Heart left ventricle (tissue), 16 donors: ENCODE measurements at regions not wholly inside any gene's neighbourhood (a gene's known extent, or its start where the extent isn't known, plus 50 kb on each side); places are given as distances from the start of the nearest gene placed in this dataset.

Experiments used
- ATAC-seq, 4 donors: fragments of 200-7000 bp; cut with Tn5 transposase; one replicate each; pipeline ENCODE4 v1.9.1; 2020 to 2022; ENCODE audit warnings: moderate library complexity in 4 of 4, mild to moderate bottlenecking in 3 of 4, moderate number of reproducible peaks in 1 of 4
- DNase-seq, 5 donors: peaks; one replicate each; pipeline ENCODE4 v3.0.0-alpha.2; 2020
- H3K27ac ChIP-seq, 12 donors: fragments of 200-600 bp; sonication (generic) in 4 of 12; one replicate each; pipeline versions ENCODE4 v1.5.0 to v1.8.0; 2016 to 2022; ENCODE audit warnings: mild to moderate bottlenecking in 2 of 12
- H3K27me3 ChIP-seq, 9 donors: fragments of 200-600 bp; sonication (generic) in 2 of 9; one replicate each; pipeline versions ENCODE4 v1.5.1 to v1.8.0; 2016 to 2022; ENCODE audit warnings: mild to moderate bottlenecking in 3 of 9
- H3K36me3 ChIP-seq, 9 donors: fragments of 200-600 bp; sonication (generic) in 2 of 9; one replicate each; pipeline versions ENCODE4 v1.5.0 to v1.8.0; 2018 to 2022; ENCODE audit warnings: mild to moderate bottlenecking in 2 of 9
- H3K4me1 ChIP-seq, 12 donors: fragments of 200-600 bp; sonication (generic) in 4 of 12; one replicate each; pipeline versions ENCODE4 v1.5.0 to v1.8.0; 2016 to 2022; ENCODE audit warnings: mild to moderate bottlenecking in 3 of 12
- H3K4me3 ChIP-seq, 12 donors: fragments of 200-600 bp; sonication (generic) in 4 of 12; one replicate each; pipeline versions ENCODE4 v1.5.0 to v1.8.0; 2017 to 2022; ENCODE audit warnings: mild to moderate bottlenecking in 9 of 12, moderate library complexity in 4 of 12
- H3K9me3 ChIP-seq, 12 donors: fragments of 200-600 bp; sonication (generic) in 4 of 12; one replicate each; pipeline versions ENCODE4 v1.5.0 to v1.8.0; 2016 to 2022; ENCODE audit warnings: mild to moderate bottlenecking in 1 of 12
- CTCF ChIP-seq, 12 donors: fragments of 200-600 bp; sonication (generic) in 4 of 12; IDR thresholded peaks; one replicate each; pipeline versions ENCODE4 v1.5.0 to v1.8.0; 2018 to 2022; ENCODE audit warnings: antibody characterized with exemption in 12 of 12, mild to moderate bottlenecking in 5 of 12
- POLR2A ChIP-seq, 2 donors: fragments of 450-650 bp; IDR thresholded peaks; one replicate each; pipeline ENCODE4 v1.6.1; 2017; ENCODE audit warnings: antibody characterized with exemption in 2 of 2, mild to moderate bottlenecking in 2 of 2, moderate library complexity in 2 of 2
- WGBS, 4 donors: extraction: QIAGEN DNeasy Blood & Tissue Kit in 2 of 4; methylation state at CpG; one replicate each; pipeline versions ENCODE4 v1.1.5 to v1.1.7; 2013 to 2018; 5-methylcytosine and 5-hydroxymethylcytosine counted together
- intact Hi-C, 10 donors: fragments of 100-400 bp; cut with DNase I; formaldehyde crosslinking; loops; one replicate each; pipeline versions ENCODE4 v1.11.1 to v1.14.2; 2022
- donor health status: ischemic (EF 13 %, LVEDD 7.1; RV severe dilation, severe dysfunction).
- donor health status: healthy with polysubstance abuse.
- donor health status: DM: no; HTN: yes; CAD: no.
- donor health status: DM: no; HTN: no; CAD: no.
- donor health status: ischemic (EF 25% LVEDD 6.9; RV normal size, moderate dysfunction).
- donor health status: ischemic (EF 25% LVEDD 5.7; RV mildly dilated, moderate dysfunction).
- donor health status: healthy.
- donor health status: DM: yes; HTN: yes; CAD: no.
- donor health status: ischemic (EF 35%, LVEDD 5.7; RV mildly dilated, moderate dysfunction).
- donor health status: nonischemic (EF 11% LVEDD 7.7; RV severe dilation, severe dysfunction).
- donor health status: DM: yes; HTN: yes; CAD: no.
- donor health status: PGD.
- donor health status: ischemic (EF 29% LVEDD 5.4; RV normal size, mild dysfunction).
- donor health status: nonischemic (EF 23%, LVEDD 6.1; RV moderate dilation, normal function).

GRCh38 chr2:65737452-65738011 lies 305.1 kb upstream of the SPRED2 start:
- 88 to 96% (median 91%) methylated on average over 4 of the region's 4 CpGs for WGBS, 4 donors

GRCh38 chr2:65731476-65731875 lies 299.1 kb upstream of the SPRED2 start:
- DNase-seq (no peak), ATAC-seq (no peak)
- intact Hi-C loops, result no loop called here
- Histone ChIP-seq H3K4me1 (no peaks in the 10 kb centered on the region), H3K4me3 (no peak overlapping the region), H3K27ac (no peak overlapping the region), H3K36me3 (no peaks in the 10 kb centered on the region), H3K27me3 (peaks cover 0 to 8% (median 0%) of the 10 kb centered on the region in 9 donors), H3K9me3 (no peaks in the 10 kb centered on the region)
- no peak for TF ChIP-seq POLR2A (IDR thresholded peaks at IDR 0.05)
- TF ChIP-seq CTCF (IDR thresholded peaks at IDR 0.05), result no peak
- 89 to 90% (median 89%) methylated on average over 12 of the region's 12 CpGs for WGBS, 4 donors

More at GRCh38 chr2:65737452-65738011, 305.1 kb upstream of the SPRED2 start:
- peaks cover 0 to 11% (median 0%) of the 10 kb centered on the region in 9 donors for H3K27me3 ChIP-seq
- no peaks in the 10 kb centered on the region for H3K9me3 ChIP-seq
- DNase-seq (no peak), ATAC-seq (no peak)
- no peak overlapping the region for H3K4me3 ChIP-seq
- H3K36me3 ChIP-seq, result no peaks in the 10 kb centered on the region
- intact Hi-C loops, result no loop called here
- H3K4me1 ChIP-seq, result no peaks in the 10 kb centered on the region
- TF ChIP-seq POLR2A (IDR thresholded peaks at IDR 0.05) (no peak), CTCF (IDR thresholded peaks at IDR 0.05) (no peak)
- H3K27ac ChIP-seq, result no peak overlapping the region

- Histone ChIP-seq H3K36me3 (no peaks in the 10 kb centered on the region), H3K9me3 (no peaks in the 10 kb centered on the region), H3K4me1 (no peaks in the 10 kb centered on the region), H3K27ac (no peak overlapping the region), H3K27me3 (peaks cover 0 to 8% (median 0%) of the 10 kb centered on the region in 9 donors), H3K4me3 (no peak overlapping the region)
- ATAC-seq, result no peak
- TF ChIP-seq CTCF (IDR thresholded peaks at IDR 0.05), result no peak
- no peak for TF ChIP-seq POLR2A (IDR thresholded peaks at IDR 0.05)
- WGBS, 4 donors, result 45 to 85% (median 82%) methylated on average over 3 of the region's 3 CpGs
- DNase-seq, result no peak
- intact Hi-C loops, result no loop called here
These were observed 297.8 kb upstream of the SPRED2 start for GRCh38 chr2:65730186-65730585.

- ATAC-seq, result no peak
- WGBS, 4 donors, result 62 to 76% (median 70%) methylated on average over 5 of the region's 5 CpGs
- H3K9me3 ChIP-seq, result no peaks in the 10 kb centered on the region
- no peak overlapping the region for H3K4me3 ChIP-seq
- H3K36me3 ChIP-seq, result no peaks in the 10 kb centered on the region
- DNase-seq, result no peak
- H3K4me1 ChIP-seq, result no peaks in the 10 kb centered on the region
- TF ChIP-seq CTCF (IDR thresholded peaks at IDR 0.05), result no peak
- TF ChIP-seq POLR2A (IDR thresholded peaks at IDR 0.05), result no peak
- no peak overlapping the region for H3K27ac ChIP-seq
- intact Hi-C loops, result loop anchor here in 6 of 10 donors (10.0 kb wide), 2 partner anchors 696 to 846 kb away; no protein-coding TSS in a partner anchor
- H3K27me3 ChIP-seq, result peaks cover 0 to 8% (median 0%) of the 10 kb centered on the region in 9 donors
These were observed 296.8 kb upstream of the SPRED2 start for GRCh38 chr2:65729246-65729645.
